ENCODE measurements at regions not wholly inside any gene's neighbourhood (a gene's known extent, or its start where the extent isn't known, plus 50 kb on each side); places are given as distances from the start of the nearest gene placed in this dataset.
A peak's percentile ranks its signal among the peaks of the same experiment; 100 is the strongest.

- TF ChIP-seq ZBTB33 (IDR thresholded peaks at IDR 0.05; ENCODE audit: borderline replicate concordance, low read depth) (no peak), FOSL2 (IDR thresholded peaks at IDR 0.05; ENCODE audit: borderline replicate concordance, low read depth) (peak; percentile 71), YY1 (IDR thresholded peaks at IDR 0.05; ENCODE audit: low read depth) (no peak), SIN3A (IDR thresholded peaks at IDR 0.05; ENCODE audit: borderline replicate concordance, low read depth, low read length) (no peak)
These were observed 292.0 kb upstream of the SLCO3A1 start (continued) for GRCh38 chr15:91561371-91562100.

GRCh38 chr15:91562698-91563097 lies 290.8 kb upstream of the SLCO3A1 start:
- no peaks in the 10 kb centered on the region for H4K20me1 ChIP-seq (ENCODE audit: insufficient read depth)
- H3K9me2 ChIP-seq, result no peaks in the 10 kb centered on the region
- no peaks in the 10 kb centered on the region for H3K9me3 ChIP-seq
- no peaks in the 10 kb centered on the region for H3K27me3 ChIP-seq (ENCODE audit: insufficient read depth)
- H3K27ac ChIP-seq (ENCODE audit: low read depth in 2 of 2, low read length in 1 of 2), result no peak overlapping the region
- peaks cover 19% of the 10 kb centered on the region for H3F3A ChIP-seq (replicated peaks; ENCODE audit: insufficient read depth)
- POLR2A ChIA-PET, result no interaction called here
- CTCF ChIA-PET, result no interaction called here
- 0 out of 2 replicates have a peak overlapping the region, but pooled peaks have one; percentile 61 for H3K4me2 ChIP-seq
- H3K9ac ChIP-seq, result no peak overlapping the region
- H2AFZ ChIP-seq (ENCODE audit: low read depth), result no peak overlapping the region
- H3K36me3 ChIP-seq (replicated peaks in 1 of 2; ENCODE audit: control insufficient read depth in 1 of 2, insufficient read depth in 2 of 2, low read length in 1 of 2), result no peaks in the 10 kb centered on the region
- no peaks in the 10 kb centered on the region for H3K79me2 ChIP-seq (ENCODE audit: insufficient read depth)
- H3K4me1 ChIP-seq (ENCODE audit: control insufficient read depth in 1 of 2, insufficient read depth in 2 of 2, low read depth in 1 of 2, low read length in 1 of 2), result peaks cover 3 to 10% of the 10 kb centered on the region in 2 experiments; a peak in 3 of 4 replicates
- DNase-seq, result no peak
- H3K4me3 ChIP-seq (ENCODE audit: low read depth in 2 of 2, low read length in 1 of 2), result no peak overlapping the region
- TF ChIP-seq POLR2AphosphoS5 (IDR thresholded peaks at IDR 0.05; ENCODE audit: low read depth, low read length), result no peak
- TF ChIP-seq RCOR1 (IDR thresholded peaks at IDR 0.05; ENCODE audit: low read length), result no peak
- no peak for TF ChIP-seq MEF2A (IDR thresholded peaks at IDR 0.05; ENCODE audit: borderline replicate concordance, low read depth)
- TF ChIP-seq SIN3A (IDR thresholded peaks at IDR 0.05; ENCODE audit: borderline replicate concordance, low read depth, low read length), result no peak
- TF ChIP-seq IRF3 (IDR thresholded peaks at IDR 0.05; ENCODE audit: low read depth, low read length), result no peak
- TF ChIP-seq TEAD4 (IDR thresholded peaks at IDR 0.05; ENCODE audit: borderline replicate concordance, insufficient read depth), result no peak
- 96% methylated on average over 2 of the region's 2 CpGs for WGBS (ENCODE audit: low lambda C conversion rate)

GRCh38 chr15:91564631-91565030 lies 288.9 kb upstream of the SLCO3A1 start:
- Histone ChIP-seq H3K36me3 (replicated peaks in 1 of 2; ENCODE audit: control insufficient read depth in 1 of 2, insufficient read depth in 2 of 2, low read length in 1 of 2) (no peaks in the 10 kb centered on the region), H3K9me2 (no peaks in the 10 kb centered on the region), H2AFZ (ENCODE audit: low read depth) (no peak overlapping the region), H3F3A (replicated peaks; ENCODE audit: insufficient read depth) (peaks cover 19% of the 10 kb centered on the region), H4K20me1 (ENCODE audit: insufficient read depth) (no peaks in the 10 kb centered on the region), H3K27ac (ENCODE audit: low read depth in 2 of 2, low read length in 1 of 2) (no peak overlapping the region), H3K79me2 (ENCODE audit: insufficient read depth) (no peaks in the 10 kb centered on the region), H3K9me3 (no peaks in the 10 kb centered on the region), H3K27me3 (ENCODE audit: insufficient read depth) (no peaks in the 10 kb centered on the region; the same call in 1 of the 2 replicates), H3K4me3 (ENCODE audit: low read depth in 2 of 2, low read length in 1 of 2) (no peak overlapping the region), H3K4me1 (ENCODE audit: control insufficient read depth in 1 of 2, insufficient read depth in 2 of 2, low read depth in 1 of 2, low read length in 1 of 2) (peaks cover 3 to 10% of the 10 kb centered on the region in 2 experiments; a peak in 3 of 4 replicates), H3K9ac (no peak overlapping the region), H3K4me2 (no peak overlapping the region)
- TF ChIP-seq RXRA (IDR thresholded peaks at IDR 0.05; ENCODE audit: borderline replicate concordance, low read depth) (no peak), SIN3A (IDR thresholded peaks at IDR 0.05; ENCODE audit: borderline replicate concordance, low read depth, low read length) (no peak), EP300 (IDR thresholded peaks at IDR 0.05; ENCODE audit: borderline replicate concordance in 1 of 2, low read depth in 1 of 2, low read length in 1 of 2) (peak in 1 of 2 experiments; percentile 42; a peak in 1 of 4 replicates)
- CTCF ChIA-PET, result interaction anchor here (0.9 kb wide), 1 partner anchor 142 kb away, joined by 3 read pairs; no protein-coding TSS in a partner anchor
- POLR2A ChIA-PET, result no interaction called here
- DNase-seq, result peak; percentile 8
- WGBS (ENCODE audit: low lambda C conversion rate), result 60% methylated on average over 3 of the region's 3 CpGs
